ENCODE measurements at regions not wholly inside any gene's neighbourhood (a gene's known extent, or its start where the extent isn't known, plus 50 kb on each side); places are given as distances from the start of the nearest gene placed in this dataset.

GRCh38 chr6:26221186-26221585 lies 134.0 kb downstream of the HFE start:
- DNase-seq (ENCODE audit: low spot score in 2 of 2) (no peak), ATAC-seq (ENCODE audit: low read depth) (no peak)

GRCh38 chr6:26222571-26222970 lies 135.3 kb downstream of the HFE start:
- no peak overlapping the region for H3K27ac Mint-ChIP-seq
- peaks cover 4% of the 10 kb centered on the region for H3K9me3 Mint-ChIP-seq
- ATAC-seq (ENCODE audit: low read depth) (no peak), DNase-seq (ENCODE audit: low spot score in 2 of 2) (no peak)
- peaks cover 11% of the 10 kb centered on the region for H3K4me1 Mint-ChIP-seq
- H3K4me3 Mint-ChIP-seq = peak overlapping the region; percentile 69
- H3K27me3 Mint-ChIP-seq = no peaks in the 10 kb centered on the region
- peaks cover 4% of the 10 kb centered on the region for H3K36me3 Mint-ChIP-seq

More at GRCh38 chr6:26221186-26221585, 134.0 kb downstream of the HFE start:
- Mint-ChIP-seq H3K27ac (no peak overlapping the region), H3K4me1 (peaks cover 11% of the 10 kb centered on the region), H3K9me3 (peaks cover 4% of the 10 kb centered on the region), H3K27me3 (no peaks in the 10 kb centered on the region), H3K36me3 (peaks cover 3% of the 10 kb centered on the region), H3K4me3 (no peak overlapping the region)

GRCh38 chr6:26223228-26223627 lies 136.0 kb downstream of the HFE start:
- ATAC-seq (ENCODE audit: low read depth) (peak; percentile 20), DNase-seq (ENCODE audit: low spot score in 2 of 2) (no peak)
- peaks cover 11% of the 10 kb centered on the region for H3K4me1 Mint-ChIP-seq
- no peaks in the 10 kb centered on the region for H3K27me3 Mint-ChIP-seq
- H3K4me3 Mint-ChIP-seq = no peak overlapping the region
- no peak overlapping the region for H3K27ac Mint-ChIP-seq
- H3K9me3 Mint-ChIP-seq = peaks cover 4% of the 10 kb centered on the region
- H3K36me3 Mint-ChIP-seq = peaks cover 4% of the 10 kb centered on the region

- H3K27ac Mint-ChIP-seq = no peak overlapping the region
- H3K36me3 Mint-ChIP-seq = peaks cover 4% of the 10 kb centered on the region
- no peak overlapping the region for H3K4me3 Mint-ChIP-seq
- ATAC-seq (ENCODE audit: low read depth) (peak; percentile 82), DNase-seq (ENCODE audit: low spot score in 2 of 2) (no peak)
- H3K27me3 Mint-ChIP-seq = no peaks in the 10 kb centered on the region
- peaks cover 4% of the 10 kb centered on the region for H3K9me3 Mint-ChIP-seq
- peaks cover 11% of the 10 kb centered on the region for H3K4me1 Mint-ChIP-seq
These were observed 136.7 kb downstream of the HFE start for GRCh38 chr6:26223650-26224546.

GRCh38 chr6:26224547-26224912 lies 137.3 kb downstream of the HFE start:
- no peak for ATAC-seq (ENCODE audit: low read depth)
- Mint-ChIP-seq H3K4me1 (peaks cover 11% of the 10 kb centered on the region), H3K27ac (no peak overlapping the region), H3K27me3 (no peaks in the 10 kb centered on the region), H3K36me3 (peaks cover 4% of the 10 kb centered on the region), H3K4me3 (no peak overlapping the region), H3K9me3 (peaks cover 4% of the 10 kb centered on the region)
- no peak for DNase-seq (ENCODE audit: low spot score in 2 of 2)

GRCh38 chr6:26224940-26225847 lies 138.0 kb downstream of the HFE start:
- Mint-ChIP-seq H3K36me3 (peaks cover 4% of the 10 kb centered on the region), H3K27me3 (no peaks in the 10 kb centered on the region), H3K27ac (no peak overlapping the region), H3K4me1 (peaks cover 9% of the 10 kb centered on the region), H3K9me3 (peaks cover 4% of the 10 kb centered on the region), H3K4me3 (no peak overlapping the region)
- DNase-seq (ENCODE audit: low spot score in 2 of 2) (no peak), ATAC-seq (ENCODE audit: low read depth) (no peak)

GRCh38 chr6:26225848-26226578 lies 138.8 kb downstream of the HFE start:
- no peak for ATAC-seq (ENCODE audit: low read depth)
- H3K27ac Mint-ChIP-seq = no peak overlapping the region
- H3K4me1 Mint-ChIP-seq = peaks cover 5% of the 10 kb centered on the region
- no peak overlapping the region for H3K4me3 Mint-ChIP-seq
- no peak for DNase-seq (ENCODE audit: low spot score in 2 of 2)
- H3K36me3 Mint-ChIP-seq = peaks cover 2% of the 10 kb centered on the region
- no peaks in the 10 kb centered on the region for H3K9me3 Mint-ChIP-seq
- no peaks in the 10 kb centered on the region for H3K27me3 Mint-ChIP-seq

GRCh38 chr6:26226579-26226967 lies 138.4 kb upstream of the BTN3A2 start:
- ATAC-seq (ENCODE audit: low read depth) (no peak), DNase-seq (ENCODE audit: low spot score in 2 of 2) (no peak)
- Mint-ChIP-seq H3K9me3 (no peaks in the 10 kb centered on the region), H3K4me1 (peaks cover 5% of the 10 kb centered on the region), H3K4me3 (no peak overlapping the region), H3K27me3 (no peaks in the 10 kb centered on the region), H3K36me3 (peaks cover 2% of the 10 kb centered on the region), H3K27ac (no peak overlapping the region)

- DNase-seq (ENCODE audit: low spot score in 2 of 2) = no peak
- no peaks in the 10 kb centered on the region for H3K9me3 Mint-ChIP-seq
- peaks cover 2% of the 10 kb centered on the region for H3K36me3 Mint-ChIP-seq
- H3K27me3 Mint-ChIP-seq = no peaks in the 10 kb centered on the region
- no peak overlapping the region for H3K4me3 Mint-ChIP-seq
- peaks cover 7% of the 10 kb centered on the region for H3K4me1 Mint-ChIP-seq
- no peak for ATAC-seq (ENCODE audit: low read depth)
- H3K27ac Mint-ChIP-seq = no peak overlapping the region
These were observed 134.6 kb upstream of the BTN3A2 start for GRCh38 chr6:26230351-26230750.

GRCh38 chr6:26231006-26231587 lies 133.9 kb upstream of the BTN3A2 start:
- Mint-ChIP-seq H3K36me3 (peaks cover 2% of the 10 kb centered on the region), H3K4me1 (peaks cover 9% of the 10 kb centered on the region), H3K9me3 (no peaks in the 10 kb centered on the region), H3K4me3 (no peak overlapping the region), H3K27ac (no peak overlapping the region), H3K27me3 (no peaks in the 10 kb centered on the region)
- ATAC-seq (ENCODE audit: low read depth) (no peak), DNase-seq (ENCODE audit: low spot score in 2 of 2) (no peak)

- H3K36me3 Mint-ChIP-seq = no peaks in the 10 kb centered on the region
- DNase-seq (ENCODE audit: low spot score in 2 of 2) = no peak
- no peaks in the 10 kb centered on the region for H3K9me3 Mint-ChIP-seq
- peak overlapping the region; percentile 95 for H3K4me3 Mint-ChIP-seq
- ATAC-seq (ENCODE audit: low read depth) = no peak
- peak overlapping the region; percentile 98 for H3K27ac Mint-ChIP-seq
- H3K4me1 Mint-ChIP-seq = peaks cover 9% of the 10 kb centered on the region
- H3K27me3 Mint-ChIP-seq = no peaks in the 10 kb centered on the region
These were observed 132.6 kb upstream of the BTN3A2 start for GRCh38 chr6:26232306-26232939.

GRCh38 chr6:26232940-26233648 lies 131.9 kb upstream of the BTN3A2 start:
- ATAC-seq (ENCODE audit: low read depth) (no peak), DNase-seq (ENCODE audit: low spot score in 2 of 2) (no peak)
- no peaks in the 10 kb centered on the region for H3K9me3 Mint-ChIP-seq
- peaks cover 9% of the 10 kb centered on the region for H3K4me1 Mint-ChIP-seq
- H3K27ac Mint-ChIP-seq = peak overlapping the region; percentile 98
- H3K36me3 Mint-ChIP-seq = no peaks in the 10 kb centered on the region
- no peaks in the 10 kb centered on the region for H3K27me3 Mint-ChIP-seq
- peak overlapping the region; percentile 95 for H3K4me3 Mint-ChIP-seq

Data from memory B cell (primary cell).